ENCODE measurements at regions not wholly inside any gene's neighbourhood (a gene's known extent, or its start where the extent isn't known, plus 50 kb on each side); places are given as distances from the start of the nearest gene placed in this dataset.

DNA sequence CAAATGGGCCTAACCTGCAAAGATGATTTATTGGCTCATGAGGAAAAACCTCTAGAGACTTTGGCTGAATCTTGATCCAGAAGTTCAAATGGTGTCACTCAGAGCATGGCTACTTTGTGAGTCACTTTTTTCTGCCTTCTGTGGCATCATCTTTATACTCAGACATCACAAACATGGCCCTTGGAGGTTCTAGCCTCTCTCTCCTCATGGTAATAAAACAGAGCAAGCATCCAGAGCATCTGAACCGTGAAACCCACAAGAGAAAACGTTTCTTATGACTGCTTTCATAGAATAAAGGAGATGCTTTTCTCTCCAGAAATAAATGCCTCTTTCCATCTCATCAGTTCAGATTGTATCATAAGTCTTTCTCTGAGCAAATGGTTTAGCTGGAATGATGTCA, 780.3 kb downstream of the KCTD16 start:
- no peaks in the 10 kb centered on the region for H3K9me3 Mint-ChIP-seq (ENCODE audit: unreplicated experiment)

GRCh38 chr5:144947023-144947422, 776.4 kb downstream of the KCTD16 start:
- TF ChIP-seq CTCF (IDR thresholded peaks at IDR 0.05): no peak
- H3K36me3 Mint-ChIP-seq (ENCODE audit: unreplicated experiment): no peaks in the 10 kb centered on the region
- H3K27ac Mint-ChIP-seq (ENCODE audit: unreplicated experiment): no peak overlapping the region
- H3K9me3 Mint-ChIP-seq (ENCODE audit: unreplicated experiment): no peaks in the 10 kb centered on the region
- no peak for DNase-seq (ENCODE audit: extremely low spot score, unreplicated experiment)
- H3K4me3 Mint-ChIP-seq (ENCODE audit: unreplicated experiment): no peak overlapping the region
- no peaks in the 10 kb centered on the region for H3K4me1 Mint-ChIP-seq (ENCODE audit: unreplicated experiment)
- peaks cover 15% of the 10 kb centered on the region for H3K27me3 Mint-ChIP-seq (ENCODE audit: unreplicated experiment)

More for the DNA sequence above, 780.3 kb downstream of the KCTD16 start:
- Mint-ChIP-seq H3K27ac (ENCODE audit: unreplicated experiment) (no peak overlapping the region), H3K4me1 (ENCODE audit: unreplicated experiment) (no peaks in the 10 kb centered on the region), H3K27me3 (ENCODE audit: unreplicated experiment) (peaks cover 10% of the 10 kb centered on the region), H3K4me3 (ENCODE audit: unreplicated experiment) (no peak overlapping the region), H3K36me3 (ENCODE audit: unreplicated experiment) (no peaks in the 10 kb centered on the region)
- no peak for DNase-seq (ENCODE audit: extremely low spot score, unreplicated experiment)
- TF ChIP-seq CTCF (IDR thresholded peaks at IDR 0.05): no peak

DNA sequence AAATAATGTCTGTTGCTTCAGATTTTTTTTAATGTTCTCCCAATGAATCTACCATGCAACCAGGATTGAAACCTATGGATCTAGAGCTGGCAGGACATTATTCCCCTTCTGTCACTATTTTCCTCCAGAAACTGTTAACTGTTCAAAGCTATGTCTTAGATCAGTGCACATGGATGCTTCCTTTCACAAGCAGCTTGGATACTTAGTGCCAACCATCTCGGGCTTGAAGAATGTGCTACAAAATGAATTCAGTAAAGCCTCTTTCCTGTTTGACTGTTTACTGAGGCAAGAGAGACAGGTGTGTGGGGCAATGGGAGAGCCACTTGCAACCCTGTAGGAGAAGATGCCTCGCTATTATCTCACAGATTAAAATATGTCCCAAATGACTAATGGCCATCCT, 774.8 kb downstream of the KCTD16 start:
- Mint-ChIP-seq H3K4me1 (ENCODE audit: unreplicated experiment) (no peaks in the 10 kb centered on the region), H3K27ac (ENCODE audit: unreplicated experiment) (no peak overlapping the region), H3K27me3 (ENCODE audit: unreplicated experiment) (peaks cover 15% of the 10 kb centered on the region), H3K4me3 (ENCODE audit: unreplicated experiment) (no peak overlapping the region), H3K9me3 (ENCODE audit: unreplicated experiment) (no peaks in the 10 kb centered on the region), H3K36me3 (ENCODE audit: unreplicated experiment) (no peaks in the 10 kb centered on the region)
- TF ChIP-seq CTCF (IDR thresholded peaks at IDR 0.05): no peak
- no peak for DNase-seq (ENCODE audit: extremely low spot score, unreplicated experiment)

GRCh38 chr5:144944936-144945335, 774.3 kb downstream of the KCTD16 start:
- Mint-ChIP-seq H3K4me1 (ENCODE audit: unreplicated experiment) (no peaks in the 10 kb centered on the region), H3K4me3 (ENCODE audit: unreplicated experiment) (no peak overlapping the region), H3K27me3 (ENCODE audit: unreplicated experiment) (peaks cover 15% of the 10 kb centered on the region), H3K27ac (ENCODE audit: unreplicated experiment) (no peak overlapping the region), H3K36me3 (ENCODE audit: unreplicated experiment) (no peaks in the 10 kb centered on the region), H3K9me3 (ENCODE audit: unreplicated experiment) (no peaks in the 10 kb centered on the region)
- TF ChIP-seq CTCF (IDR thresholded peaks at IDR 0.05): no peak
- DNase-seq (ENCODE audit: extremely low spot score, unreplicated experiment): no peak

DNA sequence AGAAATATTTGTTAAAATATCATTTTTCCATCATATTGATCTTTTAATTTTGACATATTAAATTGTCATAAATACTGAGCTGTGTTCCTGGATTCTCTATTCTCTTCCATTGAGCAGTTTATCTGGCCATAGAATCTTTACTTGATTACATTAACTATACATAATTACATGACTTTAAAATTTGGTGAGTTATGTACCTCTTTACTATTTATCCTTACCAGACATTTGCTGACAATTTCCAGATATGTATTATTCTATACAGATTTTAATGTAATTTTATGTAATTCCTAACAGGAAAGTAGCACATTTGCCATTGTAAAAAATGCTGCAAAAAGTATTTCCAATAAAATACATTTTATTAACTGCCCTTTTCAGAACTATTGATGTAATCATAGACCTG, 770.3 kb downstream of the KCTD16 start:
- H3K27me3 Mint-ChIP-seq (ENCODE audit: unreplicated experiment): peaks cover 21% of the 10 kb centered on the region

More for the DNA sequence above, 770.3 kb downstream of the KCTD16 start:
- no peak overlapping the region for H3K4me3 Mint-ChIP-seq (ENCODE audit: unreplicated experiment)
- DNase-seq (ENCODE audit: extremely low spot score, unreplicated experiment): no peak
- peaks cover 3% of the 10 kb centered on the region for H3K9me3 Mint-ChIP-seq (ENCODE audit: unreplicated experiment)
- H3K4me1 Mint-ChIP-seq (ENCODE audit: unreplicated experiment): no peaks in the 10 kb centered on the region
- H3K36me3 Mint-ChIP-seq (ENCODE audit: unreplicated experiment): no peaks in the 10 kb centered on the region
- no peak overlapping the region for H3K27ac Mint-ChIP-seq (ENCODE audit: unreplicated experiment)
- TF ChIP-seq CTCF (IDR thresholded peaks at IDR 0.05): no peak
